ENCODE measurements at regions not wholly inside any gene's neighbourhood (a gene's known extent, or its start where the extent isn't known, plus 50 kb on each side); places are given as distances from the start of the nearest gene placed in this dataset.

- TF ChIP-seq TAF1 (IDR thresholded peaks at IDR 0.05; ENCODE audit: low read depth), result no peak
- no peak for TF ChIP-seq RAD21 (IDR thresholded peaks at IDR 0.05; ENCODE audit: low read depth)
- TF ChIP-seq MAX (IDR thresholded peaks at IDR 0.05), result no peak
- no peak for TF ChIP-seq ZBTB7A (IDR thresholded peaks at IDR 0.05; ENCODE audit: low read depth)
- TF ChIP-seq CREB1 (IDR thresholded peaks at IDR 0.05; ENCODE audit: low read depth), result no peak
- TF ChIP-seq EP300 (IDR thresholded peaks at IDR 0.05; ENCODE audit: borderline replicate concordance), result no peak
- TF ChIP-seq FOXM1 (IDR thresholded peaks at IDR 0.05; ENCODE audit: borderline replicate concordance, low read depth), result no peak
Observed at GRCh38 chr7:26617066-26617465, 247.3 kb downstream of the SKAP2 start.

All from Ishikawa (cell line).